ENCODE measurements at regions not wholly inside any gene's neighbourhood (a gene's known extent, or its start where the extent isn't known, plus 50 kb on each side); places are given as distances from the start of the nearest gene placed in this dataset.

GRCh38 chr5:82699737-82700136 is 377.5 kb downstream of the TMEM167A start:
- no peak overlapping the region for H3K27ac ChIP-seq (ENCODE audit: low read depth, low read length)
- H3K4me3 ChIP-seq (ENCODE audit: insufficient read depth, low read length): no peak overlapping the region
- no peaks in the 10 kb centered on the region for H3K4me1 ChIP-seq (ENCODE audit: insufficient read depth, low read length)
- H3K79me2 ChIP-seq (ENCODE audit: insufficient read depth, low read length): no peaks in the 10 kb centered on the region
- H2AFZ ChIP-seq (ENCODE audit: low read length): no peak overlapping the region
- no peaks in the 10 kb centered on the region for H4K20me1 ChIP-seq (ENCODE audit: insufficient read depth, low read length)
- no peaks in the 10 kb centered on the region for H3K27me3 ChIP-seq (ENCODE audit: insufficient read depth, low read length)
- H3K9me3 ChIP-seq (ENCODE audit: low read depth, low read length): no peaks in the 10 kb centered on the region
- H3K36me3 ChIP-seq (ENCODE audit: insufficient read depth, low read length): no peaks in the 10 kb centered on the region
- DNase-seq (ENCODE audit: insufficient read length, low spot score, missing footprints): no peak
- no peak overlapping the region for H3K4me2 ChIP-seq (ENCODE audit: insufficient read depth, low read length)
- no peak for TF ChIP-seq CTCF (IDR thresholded peaks at IDR 0.05; ENCODE audit: extremely low read depth, low read depth, low read length)

- no peak for DNase-seq (ENCODE audit: insufficient read length, low spot score, missing footprints)
- H3K4me1 ChIP-seq (ENCODE audit: insufficient read depth, low read length): no peaks in the 10 kb centered on the region
- no peak overlapping the region for H3K27ac ChIP-seq (ENCODE audit: low read depth, low read length)
- TF ChIP-seq CTCF (IDR thresholded peaks at IDR 0.05; ENCODE audit: extremely low read depth, low read depth, low read length): no peak
- H3K27me3 ChIP-seq (ENCODE audit: insufficient read depth, low read length): no peaks in the 10 kb centered on the region
- H3K4me3 ChIP-seq (ENCODE audit: insufficient read depth, low read length): no peak overlapping the region
- no peak overlapping the region for H3K4me2 ChIP-seq (ENCODE audit: insufficient read depth, low read length)
- H2AFZ ChIP-seq (ENCODE audit: low read length): no peak overlapping the region
- H3K79me2 ChIP-seq (ENCODE audit: insufficient read depth, low read length): no peaks in the 10 kb centered on the region
- no peaks in the 10 kb centered on the region for H3K36me3 ChIP-seq (ENCODE audit: insufficient read depth, low read length)
- H3K9me3 ChIP-seq (ENCODE audit: low read depth, low read length): no peaks in the 10 kb centered on the region
- H4K20me1 ChIP-seq (ENCODE audit: insufficient read depth, low read length): no peaks in the 10 kb centered on the region
Measured at GRCh38 chr5:82698026-82698425, 379.2 kb downstream of the TMEM167A start.

- H4K20me1 ChIP-seq (ENCODE audit: insufficient read depth, low read length): no peaks in the 10 kb centered on the region
- no peaks in the 10 kb centered on the region for H3K27me3 ChIP-seq (ENCODE audit: insufficient read depth, low read length)
- DNase-seq (ENCODE audit: insufficient read length, low spot score, missing footprints): no peak
- H3K4me3 ChIP-seq (ENCODE audit: insufficient read depth, low read length): no peak overlapping the region
- no peak overlapping the region for H2AFZ ChIP-seq (ENCODE audit: low read length)
- H3K36me3 ChIP-seq (ENCODE audit: insufficient read depth, low read length): no peaks in the 10 kb centered on the region
- no peaks in the 10 kb centered on the region for H3K4me1 ChIP-seq (ENCODE audit: insufficient read depth, low read length)
- no peak overlapping the region for H3K4me2 ChIP-seq (ENCODE audit: insufficient read depth, low read length)
- H3K79me2 ChIP-seq (ENCODE audit: insufficient read depth, low read length): no peaks in the 10 kb centered on the region
- no peak for TF ChIP-seq CTCF (IDR thresholded peaks at IDR 0.05; ENCODE audit: extremely low read depth, low read depth, low read length)
- no peak overlapping the region for H3K27ac ChIP-seq (ENCODE audit: low read depth, low read length)
- no peaks in the 10 kb centered on the region for H3K9me3 ChIP-seq (ENCODE audit: low read depth, low read length)
Measured at GRCh38 chr5:82694711-82695285, 382.4 kb downstream of the TMEM167A start.

GRCh38 chr5:82692826-82693225 is 384.4 kb downstream of the TMEM167A start:
- Histone ChIP-seq H3K27me3 (ENCODE audit: insufficient read depth, low read length) (no peaks in the 10 kb centered on the region), H3K27ac (ENCODE audit: low read depth, low read length) (no peak overlapping the region), H3K4me3 (ENCODE audit: insufficient read depth, low read length) (no peak overlapping the region), H3K36me3 (ENCODE audit: insufficient read depth, low read length) (no peaks in the 10 kb centered on the region), H3K4me1 (ENCODE audit: insufficient read depth, low read length) (no peaks in the 10 kb centered on the region), H2AFZ (ENCODE audit: low read length) (no peak overlapping the region), H3K9me3 (ENCODE audit: low read depth, low read length) (no peaks in the 10 kb centered on the region), H3K79me2 (ENCODE audit: insufficient read depth, low read length) (no peaks in the 10 kb centered on the region), H4K20me1 (ENCODE audit: insufficient read depth, low read length) (no peaks in the 10 kb centered on the region), H3K4me2 (ENCODE audit: insufficient read depth, low read length) (no peak overlapping the region)
- no peak for DNase-seq (ENCODE audit: insufficient read length, low spot score, missing footprints)
- no peak for TF ChIP-seq CTCF (IDR thresholded peaks at IDR 0.05; ENCODE audit: extremely low read depth, low read depth, low read length)
